ENCODE measurements at regions not wholly inside any gene's neighbourhood (a gene's known extent, or its start where the extent isn't known, plus 50 kb on each side); places are given as distances from the start of the nearest gene placed in this dataset.

DNA sequence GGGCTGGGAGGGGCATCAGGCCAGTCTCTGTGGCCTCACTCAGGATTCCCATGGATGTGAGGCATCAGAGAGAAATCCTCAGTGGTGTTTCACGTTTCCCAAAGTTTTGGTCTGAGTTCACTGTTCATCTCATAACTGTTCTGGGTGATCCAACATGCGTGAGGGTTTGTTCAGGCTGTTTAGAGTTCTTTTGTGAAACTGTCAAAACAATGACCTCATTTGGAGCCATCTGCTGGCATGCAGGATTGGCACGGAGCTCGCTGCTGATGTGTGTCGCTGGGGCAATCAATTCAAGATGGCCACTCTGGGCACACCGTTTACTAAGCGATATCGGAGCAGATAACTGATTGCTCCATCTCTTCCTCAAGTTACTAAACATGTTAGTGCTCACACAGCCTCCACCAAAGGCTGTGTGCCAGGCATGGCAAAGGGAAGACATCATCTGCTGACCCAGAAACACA, 365.6 kb downstream of the WDR11 start:
- peak overlapping the region; percentile 71 for H3K27ac ChIP-seq
- no peaks in the 10 kb centered on the region for H3K9me3 ChIP-seq (ENCODE audit: control insufficient read depth, low read length)

DNA sequence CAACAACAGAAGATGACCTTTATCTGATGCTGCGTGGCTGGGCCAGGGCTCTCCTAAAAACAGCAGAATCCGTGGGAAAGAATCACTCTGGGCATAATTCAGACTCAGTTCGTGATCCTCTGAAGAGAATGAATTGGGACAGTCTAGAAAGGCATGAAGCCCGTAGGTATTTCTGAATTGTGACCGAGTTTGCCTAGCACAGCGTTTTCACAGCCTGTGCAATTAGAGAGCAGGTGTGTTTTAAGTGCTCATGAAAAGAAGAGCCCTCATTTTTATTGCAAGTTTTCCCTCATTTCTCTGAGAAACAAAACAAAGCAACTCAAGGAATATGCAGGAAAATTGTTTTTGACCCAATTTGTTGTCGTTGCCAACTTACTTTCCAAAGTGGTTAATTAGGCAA, 366.2 kb downstream of the WDR11 start:
- H3K79me2 ChIP-seq = no peaks in the 10 kb centered on the region
- H2AFZ ChIP-seq = peak overlapping the region; percentile 71
- peaks cover 19% of the 10 kb centered on the region for H3K4me1 ChIP-seq
- peak overlapping the region; percentile 60 for H3K4me2 ChIP-seq (ENCODE audit: low read length)
- no peak overlapping the region for H3K9ac ChIP-seq
- H3K4me3 ChIP-seq (ENCODE audit: low read depth, low read length) = peak overlapping the region; percentile 4
- no peaks in the 10 kb centered on the region for H3K27me3 ChIP-seq (ENCODE audit: control insufficient read depth, insufficient read depth, low read length)
- no peaks in the 10 kb centered on the region for H3K36me3 ChIP-seq (ENCODE audit: control insufficient read depth, insufficient read depth, low read length)
- H3K9me3 ChIP-seq (ENCODE audit: control insufficient read depth, low read length) = no peaks in the 10 kb centered on the region
- TF ChIP-seq, protein P1, sequence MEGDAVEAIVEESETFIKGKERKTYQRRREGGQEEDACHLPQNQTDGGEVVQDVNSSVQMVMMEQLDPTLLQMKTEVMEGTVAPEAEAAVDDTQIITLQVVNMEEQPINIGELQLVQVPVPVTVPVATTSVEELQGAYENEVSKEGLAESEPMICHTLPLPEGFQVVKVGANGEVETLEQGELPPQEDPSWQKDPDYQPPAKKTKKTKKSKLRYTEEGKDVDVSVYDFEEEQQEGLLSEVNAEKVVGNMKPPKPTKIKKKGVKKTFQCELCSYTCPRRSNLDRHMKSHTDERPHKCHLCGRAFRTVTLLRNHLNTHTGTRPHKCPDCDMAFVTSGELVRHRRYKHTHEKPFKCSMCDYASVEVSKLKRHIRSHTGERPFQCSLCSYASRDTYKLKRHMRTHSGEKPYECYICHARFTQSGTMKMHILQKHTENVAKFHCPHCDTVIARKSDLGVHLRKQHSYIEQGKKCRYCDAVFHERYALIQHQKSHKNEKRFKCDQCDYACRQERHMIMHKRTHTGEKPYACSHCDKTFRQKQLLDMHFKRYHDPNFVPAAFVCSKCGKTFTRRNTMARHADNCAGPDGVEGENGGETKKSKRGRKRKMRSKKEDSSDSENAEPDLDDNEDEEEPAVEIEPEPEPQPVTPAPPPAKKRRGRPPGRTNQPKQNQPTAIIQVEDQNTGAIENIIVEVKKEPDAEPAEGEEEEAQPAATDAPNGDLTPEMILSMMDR (IDR thresholded peaks at IDR 0.05) = no peak
- peak overlapping the region; percentile 71 for H3K27ac ChIP-seq

More for the DNA sequence above, 365.6 kb downstream of the WDR11 start:
- no peaks in the 10 kb centered on the region for H3K27me3 ChIP-seq (ENCODE audit: control insufficient read depth, insufficient read depth, low read length)
- peaks cover 19% of the 10 kb centered on the region for H3K4me1 ChIP-seq
- H3K79me2 ChIP-seq = no peaks in the 10 kb centered on the region
- TF ChIP-seq, protein P1 (IDR thresholded peaks at IDR 0.05) = no peak
- H3K4me2 ChIP-seq (ENCODE audit: low read length) = peak overlapping the region; percentile 60
- H2AFZ ChIP-seq = peak overlapping the region; percentile 71
- H3K36me3 ChIP-seq (ENCODE audit: control insufficient read depth, insufficient read depth, low read length) = no peaks in the 10 kb centered on the region
- no peak overlapping the region for H3K9ac ChIP-seq
- peak overlapping the region; percentile 4 for H3K4me3 ChIP-seq (ENCODE audit: low read depth, low read length)

DNA sequence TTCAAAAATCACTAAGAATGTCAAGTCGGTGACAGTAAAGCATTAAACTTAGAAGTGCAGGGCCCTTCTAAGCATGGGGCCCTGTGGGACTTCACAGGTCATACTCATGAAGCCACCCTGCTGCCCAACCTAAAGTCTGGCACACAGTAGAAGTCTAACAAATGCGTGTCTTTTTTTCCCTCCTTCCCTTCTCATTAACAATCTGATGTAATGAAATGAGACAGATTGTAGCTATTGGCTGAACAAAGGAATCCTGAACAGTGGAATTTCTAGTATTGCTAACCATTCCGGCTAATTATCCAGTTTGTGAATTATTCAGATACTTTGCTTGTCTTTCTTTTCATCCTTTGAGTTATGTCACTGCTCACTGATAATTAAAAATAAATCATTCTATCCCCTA, 369.9 kb downstream of the WDR11 start:
- H3K27me3 ChIP-seq (ENCODE audit: control insufficient read depth, insufficient read depth, low read length) = no peaks in the 10 kb centered on the region
- no peak overlapping the region for H3K9ac ChIP-seq
- no peak overlapping the region for H3K4me2 ChIP-seq (ENCODE audit: low read length)
- no peak overlapping the region for H2AFZ ChIP-seq
- no peak overlapping the region for H3K4me3 ChIP-seq (ENCODE audit: low read depth, low read length)
- H3K9me3 ChIP-seq (ENCODE audit: control insufficient read depth, low read length) = no peaks in the 10 kb centered on the region
- peaks cover 18% of the 10 kb centered on the region for H3K4me1 ChIP-seq
- TF ChIP-seq, protein P1 (IDR thresholded peaks at IDR 0.05) = no peak
- no peak overlapping the region for H3K27ac ChIP-seq
- no peaks in the 10 kb centered on the region for H3K36me3 ChIP-seq (ENCODE audit: control insufficient read depth, insufficient read depth, low read length)
- no peaks in the 10 kb centered on the region for H3K79me2 ChIP-seq

DNA sequence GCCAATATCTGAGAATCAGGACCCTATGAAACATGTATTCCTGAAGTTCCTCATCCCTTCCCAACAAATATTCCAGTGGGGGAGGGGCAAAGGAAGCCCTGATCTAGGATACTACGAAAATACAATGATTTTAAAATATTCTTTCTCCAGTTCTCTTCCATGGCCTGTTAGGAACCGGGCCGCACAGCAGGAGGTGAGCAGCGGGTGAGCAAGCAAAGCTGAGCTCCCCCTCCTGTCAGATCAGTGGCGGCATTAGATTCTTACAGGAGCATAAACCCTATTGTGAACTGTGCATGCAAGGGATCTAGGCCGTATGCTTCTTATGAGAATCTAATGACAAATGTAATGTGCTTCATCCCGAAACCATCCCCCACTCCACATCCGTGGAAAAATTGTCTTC, 370.8 kb downstream of the WDR11 start:
- TF ChIP-seq, protein P1 (IDR thresholded peaks at IDR 0.05) = no peak
- Histone ChIP-seq H3K9me3 (ENCODE audit: control insufficient read depth, low read length) (no peaks in the 10 kb centered on the region), H3K79me2 (no peaks in the 10 kb centered on the region), H3K36me3 (ENCODE audit: control insufficient read depth, insufficient read depth, low read length) (no peaks in the 10 kb centered on the region), H3K27me3 (ENCODE audit: control insufficient read depth, insufficient read depth, low read length) (no peaks in the 10 kb centered on the region), H3K27ac (no peak overlapping the region), H3K4me1 (peaks cover 10% of the 10 kb centered on the region), H2AFZ (no peak overlapping the region), H3K4me3 (ENCODE audit: low read depth, low read length) (no peak overlapping the region), H3K9ac (no peak overlapping the region), H3K4me2 (ENCODE audit: low read length) (no peak overlapping the region)

DNA sequence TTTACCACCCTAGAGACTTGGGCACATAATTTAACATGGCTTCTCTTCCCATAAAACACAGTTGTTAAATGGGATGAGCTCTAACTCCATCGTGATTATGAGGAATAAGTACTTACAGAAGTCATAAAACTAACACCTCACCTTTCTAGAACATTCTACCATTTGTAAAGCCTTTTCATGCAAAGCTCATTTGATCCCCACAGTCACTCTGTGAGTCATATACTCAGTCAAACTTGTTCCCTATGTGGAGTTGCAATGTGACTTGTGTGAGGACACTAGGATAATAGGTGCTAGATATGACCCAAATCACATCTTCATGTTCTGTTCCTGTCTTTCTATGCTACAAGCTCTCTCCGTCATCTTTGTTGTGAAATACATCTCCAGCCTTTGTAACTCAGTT, 371.7 kb downstream of the WDR11 start:
- no peaks in the 10 kb centered on the region for H3K79me2 ChIP-seq
- TF ChIP-seq, protein P1 (IDR thresholded peaks at IDR 0.05) = no peak
- no peaks in the 10 kb centered on the region for H3K9me3 ChIP-seq (ENCODE audit: control insufficient read depth, low read length)
- H3K36me3 ChIP-seq (ENCODE audit: control insufficient read depth, insufficient read depth, low read length) = no peaks in the 10 kb centered on the region
- H3K27ac ChIP-seq = no peak overlapping the region
- no peak overlapping the region for H3K9ac ChIP-seq
- no peak overlapping the region for H2AFZ ChIP-seq
- H3K4me2 ChIP-seq (ENCODE audit: low read length) = no peak overlapping the region
- H3K27me3 ChIP-seq (ENCODE audit: control insufficient read depth, insufficient read depth, low read length) = no peaks in the 10 kb centered on the region
- H3K4me3 ChIP-seq (ENCODE audit: low read depth, low read length) = no peak overlapping the region
- H3K4me1 ChIP-seq = peaks cover 3% of the 10 kb centered on the region
